ENCODE measurements at regions not wholly inside any gene's neighbourhood (a gene's known extent, or its start where the extent isn't known, plus 50 kb on each side); places are given as distances from the start of the nearest gene placed in this dataset.

GRCh38 chr16:17023606-17024005, 447.2 kb downstream of the XYLT1 start:
- no peak for TF ChIP-seq CTCF (IDR thresholded peaks at IDR 0.05; ENCODE audit: low read length)
- no peak for TF ChIP-seq EZH2phosphoT487 (IDR thresholded peaks at IDR 0.05; ENCODE audit: low read length)
- no peak for TF ChIP-seq EZH2 (optimal IDR thresholded peaks at IDR 0.05; ENCODE audit: low read depth, low read length)
